IMR-90 (cell line): ENCODE measurements at regions not wholly inside any gene's neighbourhood (a gene's known extent, or its start where the extent isn't known, plus 50 kb on each side); places are given as distances from the start of the nearest gene placed in this dataset.

ENCODE experiments used
- ATAC-seq: fragments of 200-7000 bp; cut with Tn5 transposase; 2 replicates; pipeline ENCODE4 v1.9.1; 2020; ENCODE audit warnings: low read depth, mild to moderate bottlenecking, moderate library complexity
- BruUV-seq: library from RNA; stranded (reverse); fragments of 400-500 nt; replicated peaks from 2 replicates; lab custom pipeline; 2021; lab: Mats Ljungman, UMichigan
- CTCF ChIA-PET: fragments of 300-600 bp; formaldehyde crosslinking; extraction: SDS; loops from one replicate; lab custom pipeline; 2021; ENCODE audit warnings: antibody characterized with exemption; lab: Yijun Ruan, JAX
- POLR2A ChIA-PET: fragments of 300-600 bp; sonication (Branson Sonifier 250); formaldehyde crosslinking; loops from one replicate; lab custom pipeline; 2022; ENCODE audit warnings: antibody characterized with exemption; ENCODE audit not compliant: unreplicated experiment; lab: Charles Lee
- DNase-seq: peaks from one replicate; pipeline ENCODE4 v3.0.0; 2013
- H2AFZ ChIP-seq: replicated peaks from 2 replicates; pipeline ENCODE3; 2013; ENCODE audit warnings: low read length, mild to moderate bottlenecking; ENCODE audit not compliant: poor library complexity
- H2AK5ac ChIP-seq: 2 replicates; pipeline ENCODE4 v1.6.1; 2013; ENCODE audit warnings: low read depth, low read length, inconsistent platforms
- H2AK9ac ChIP-seq: replicated peaks from 2 replicates; pipeline ENCODE3; 2013; ENCODE audit warnings: mild to moderate bottlenecking, low read depth, low read length, moderate library complexity; ENCODE audit not compliant: poor library complexity
- H2BK120ac ChIP-seq: 2 replicates; pipeline ENCODE4 v1.6.1; 2013; ENCODE audit warnings: low read depth, low read length, inconsistent platforms
- H2BK15ac ChIP-seq: 3 replicates; pipeline ENCODE4 v1.6.1; 2013; ENCODE audit warnings: low read depth, low read length, inconsistent platforms
- H2BK20ac ChIP-seq: 2 replicates; pipeline ENCODE4 v1.6.1; 2013; ENCODE audit warnings: low read depth, mild to moderate bottlenecking, inconsistent platforms, low read length, moderate library complexity
- H2BK5ac ChIP-seq: 2 replicates; pipeline ENCODE4 v1.6.1; 2013; ENCODE audit warnings: mild to moderate bottlenecking, low read depth, low read length, inconsistent platforms; ENCODE audit not compliant: poor library complexity, severe bottlenecking
- H3K14ac ChIP-seq: replicated peaks from 2 replicates; pipeline ENCODE4 v1.6.1; 2013; ENCODE audit warnings: low read depth, low read length, inconsistent platforms
- H3K18ac ChIP-seq: 2 replicates; pipeline ENCODE4 v1.6.1; 2013; ENCODE audit warnings: low read depth, low read length, control low read depth
- H3K23ac ChIP-seq: 2 replicates; pipeline ENCODE4 v1.6.1; 2013; ENCODE audit warnings: low read depth, low read length, inconsistent platforms
- H3K27ac ChIP-seq: 2 replicates; pipeline ENCODE4 v1.5.1; 2013; ENCODE audit warnings: mild to moderate bottlenecking, control low read depth, low read length; ENCODE audit not compliant: insufficient read depth
- H3K27me3 ChIP-seq: 2 replicates; pipeline ENCODE4 v1.6.1; 2013; ENCODE audit warnings: low read length; ENCODE audit not compliant: control insufficient read depth, insufficient read depth
- H3K36me3 ChIP-seq: 2 replicates; pipeline ENCODE4 v1.6.1; 2013; ENCODE audit warnings: low read length, mixed read lengths; ENCODE audit not compliant: control insufficient read depth, insufficient read depth
- H3K4ac ChIP-seq: 2 replicates; pipeline ENCODE4 v1.6.1; 2013; ENCODE audit warnings: low read depth, low read length, inconsistent platforms
- H3K4me1 ChIP-seq: 2 replicates; pipeline ENCODE4 v1.6.1; 2013; ENCODE audit warnings: low read length, mixed read lengths; ENCODE audit not compliant: control insufficient read depth, insufficient read depth
- H3K4me2 ChIP-seq: 2 replicates; pipeline ENCODE4 v1.6.1; 2013; ENCODE audit warnings: low read depth, mild to moderate bottlenecking, control low read depth, low read length, moderate library complexity
- H3K4me3 ChIP-seq: 2 replicates; pipeline ENCODE4 v1.5.1; 2013; ENCODE audit warnings: low read depth, mild to moderate bottlenecking, control low read depth, low read length, moderate library complexity; ENCODE audit not compliant: insufficient read depth
- H3K56ac ChIP-seq: 2 replicates; pipeline ENCODE4 v1.6.1; 2013; ENCODE audit warnings: low read length, inconsistent platforms; ENCODE audit not compliant: insufficient read depth; ENCODE audit errors: extremely low read depth
- H3K79me1 ChIP-seq, 2 experiments: 2 replicates each; pipeline ENCODE4 v1.6.1; 2013; ENCODE audit warnings: low read length in 2 of 2, inconsistent platforms in 1 of 2, low read depth in 1 of 2
- H3K9ac ChIP-seq: 2 replicates; pipeline ENCODE4 v1.6.1; 2013; ENCODE audit warnings: low read depth, low read length, control low read depth
- H3K9me1 ChIP-seq: 2 replicates; pipeline ENCODE4 v1.6.1; 2013; ENCODE audit warnings: low read length, inconsistent platforms; ENCODE audit not compliant: insufficient read depth
- H3K9me3 ChIP-seq: 2 replicates; pipeline ENCODE4 v1.6.1; 2013; ENCODE audit warnings: low read length; ENCODE audit not compliant: control insufficient read depth, insufficient read depth
- H4K20me1 ChIP-seq: 2 replicates; pipeline ENCODE4 v1.6.1; 2013; ENCODE audit warnings: low read length, inconsistent platforms; ENCODE audit not compliant: insufficient read depth
- H4K5ac ChIP-seq: 2 replicates; pipeline ENCODE4 v1.6.1; 2013; ENCODE audit warnings: mild to moderate bottlenecking, low read depth, low read length, control low read depth
- H4K8ac ChIP-seq, 2 experiments: 2 replicates each; pipeline ENCODE4 v1.6.1; 2013; ENCODE audit warnings: low read depth in 2 of 2, low read length in 2 of 2, control low read depth in 1 of 2, inconsistent platforms in 1 of 2
- H4K91ac ChIP-seq: 2 replicates; pipeline ENCODE4 v1.6.1; 2013; ENCODE audit warnings: low read depth, low read length, inconsistent platforms; ENCODE audit not compliant: insufficient read depth
- CTCF ChIP-seq: conservative IDR thresholded peaks from 2 replicates; pipeline ENCODE4 v1.5.1; 2012; ENCODE audit warnings: mild to moderate bottlenecking, low read depth, low read length, improper control_type of control experiment
- FOS ChIP-seq: fragments of 150-350 bp; IDR thresholded peaks from 2 replicates; pipeline ENCODE4 v1.6.1; 2016; ENCODE audit warnings: low read depth, low read length
- MAFK ChIP-seq: IDR thresholded peaks from 2 replicates; pipeline ENCODE4 v1.6.1; 2012; ENCODE audit warnings: low read depth, low read length, improper control_type of control experiment
- MAZ ChIP-seq: IDR thresholded peaks from 2 replicates; pipeline ENCODE4 v1.6.1; 2012; ENCODE audit warnings: low read depth, mild to moderate bottlenecking, low read length, improper control_type of control experiment, moderate library complexity, borderline replicate concordance
- MXI1 ChIP-seq: IDR thresholded peaks from 2 replicates; pipeline ENCODE4 v1.6.1; 2012; ENCODE audit warnings: low read depth, mild to moderate bottlenecking, low read length, moderate library complexity, borderline replicate concordance
- POLR2A ChIP-seq: IDR thresholded peaks from 2 replicates; pipeline ENCODE4 v1.6.1; 2012; ENCODE audit warnings: mild to moderate bottlenecking, low read depth, low read length
- RFX5 ChIP-seq: IDR thresholded peaks from 2 replicates; pipeline ENCODE4 v1.8.0; 2012; ENCODE audit warnings: low read depth, mild to moderate bottlenecking, low read length, moderate library complexity
- WGBS, 2 experiments: methylation state at CpG; one replicate each; pipeline versions ENCODE4 v1.1.5 to v1.1.7; 2013; ENCODE audit warnings: missing lambda C conversion rate in 2 of 2; ENCODE audit not compliant: insufficient read length in 1 of 2; ENCODE audit errors: extremely low coverage in 2 of 2; 5-methylcytosine and 5-hydroxymethylcytosine counted together
- dilution Hi-C: fragments of 300-500 bp; cut with HindIII; formaldehyde crosslinking; loops from one replicate; pipeline ENCODE4 v1.14.3; 2018; ENCODE audit warnings: low sequenced_read_pairs; ENCODE audit not compliant: unreplicated experiment
- in situ Hi-C: fragments of 300-500 bp; cut with MboI; formaldehyde crosslinking; loops from 3 replicates; pipeline ENCODE4 v1.14.3; 2019; ENCODE audit warnings: low sequenced_read_pairs, inconsistent platforms, mixed read lengths
- intact Hi-C: fragments of 100-400 bp; cut with micrococcal nuclease; formaldehyde crosslinking; loops from 2 replicates; pipeline ENCODE4 v1.10.0; 2022

GRCh38 chr1:221824909-221825308 is 83.0 kb upstream of the DUSP10 start:
- WGBS, 2 experiments = no CpG with 5 or more reads among the region's 1 CpG
- Histone ChIP-seq H3K4me3 (no peak overlapping the region), H3K27me3 (no peaks in the 10 kb centered on the region), H3K4me2 (no peak overlapping the region), H2AK5ac (peak overlapping the region; percentile 68), H3K9ac (no peak overlapping the region), H3K79me1 (no peaks in the 10 kb centered on the region), H3K23ac (no peak overlapping the region), H2BK20ac (peak overlapping the region; percentile 61), H4K91ac (no peak overlapping the region), H4K5ac (no peak overlapping the region), H2AK9ac (no peak overlapping the region), H2BK15ac (peak overlapping the region; percentile 42; the same call in 1 of the 3 replicates), H3K4ac (peak overlapping the region; percentile 50; the same call in 1 of the 2 replicates), H3K9me1 (peaks cover 10% of the 10 kb centered on the region), H4K8ac (no peak overlapping the region), H3K9me3 (no peaks in the 10 kb centered on the region), H3K14ac (0 out of 2 replicates have a peak overlapping the region, but pooled peaks have one; percentile 37), H2BK5ac (no peak overlapping the region), H2BK120ac (peak overlapping the region; percentile 58; the same call in 1 of the 2 replicates), H3K56ac (no peak overlapping the region), H3K18ac (peak overlapping the region; percentile 27; the same call in 1 of the 2 replicates), H3K27ac (no peak overlapping the region), H3K36me3 (no peaks in the 10 kb centered on the region), H3K4me1 (peaks cover 12% of the 10 kb centered on the region; the same call in 1 of the 2 replicates), H4K20me1 (no peaks in the 10 kb centered on the region), H2AFZ (no peak overlapping the region)
- in situ Hi-C loops = no loop called here
- dilution Hi-C loops = no loop called here
- no peak for DNase-seq
- TF ChIP-seq RFX5 (no peak), MAZ (no peak), POLR2A (no peak), FOS (no peak), CTCF (no peak), MXI1 (no peak), MAFK (no peak)
- no peak for ATAC-seq
- POLR2A ChIA-PET = no interaction called here
- no TSS peak for BruUV-seq
- CTCF ChIA-PET = interaction anchor here (1.5 kb wide), 1 partner anchor 10 kb away, joined by 3 read pairs; no protein-coding TSS in a partner anchor
- intact Hi-C loops = no loop called here
